K562 (cell line): ENCODE measurements at regions not wholly inside any gene's neighbourhood (a gene's known extent, or its start where the extent isn't known, plus 50 kb on each side); places are given as distances from the start of the nearest gene placed in this dataset.

ENCODE experiments used
- CHD4 ChIP-seq: fragments of 200-600 bp; sonication (generic); IDR thresholded peaks from 3 replicates; pipeline ENCODE4 v1.6.1; 2012; ENCODE audit warnings: low read depth, mild to moderate bottlenecking, mixed read lengths, low read length, inconsistent platforms; ENCODE audit not compliant: insufficient read depth, insufficient replicate concordance, poor library complexity, severe bottlenecking
- FOXJ2 ChIP-seq: fragments of 200-800 bp; sonication (Bioruptor generic); IDR thresholded peaks from 2 replicates; pipeline ENCODE4 v1.6.1; 2016; ENCODE audit warnings: missing genetic modification characterization, missing compliant biosample characterization
- HNRNPUL1 ChIP-seq: fragments of 200-400 bp; formaldehyde crosslinking; IDR thresholded peaks from 2 replicates; pipeline ENCODE4 v1.6.1; 2017; ENCODE audit warnings: low read length
- NFIC ChIP-seq: fragments of 450-650 bp; IDR thresholded peaks from 2 replicates; pipeline ENCODE4 v1.6.1; 2017; ENCODE audit warnings: mild to moderate bottlenecking, inconsistent platforms
- SLC30A9 ChIP-seq: fragments of 250-450 bp; sonication (Bioruptor Pico); IDR thresholded peaks from 2 replicates; pipeline ENCODE4 v1.8.0; 2022; ENCODE audit warnings: mild to moderate bottlenecking, moderate library complexity
- TBL1XR1 ChIP-seq, 2 experiments: IDR thresholded peaks; 2 replicates each; pipeline ENCODE4 v1.6.1; 2012; ENCODE audit warnings: improper control_type of control experiment in 2 of 2, low read length in 2 of 2, mild to moderate bottlenecking in 1 of 2
- TEAD1 ChIP-seq, 2 experiments: fragments of 450-650 bp in 1 of 2; sonication (generic) in 1 of 2; formaldehyde crosslinking; IDR thresholded peaks; 2 replicates each; pipeline versions ENCODE4 v1.4.0 to v1.8.0; 2020 to 2022; ENCODE audit warnings: mild to moderate bottlenecking in 2 of 2, missing genetic modification reagents in 1 of 2
- TFAM ChIP-seq: fragments of 250-450 bp; sonication (Bioruptor Pico); conservative IDR thresholded peaks from 2 replicates; pipeline ENCODE4 v1.5.0; 2021; ENCODE audit warnings: mild to moderate bottlenecking, moderate library complexity
- ZFP36 ChIP-seq: fragments of 150-350 bp; IDR thresholded peaks from 2 replicates; pipeline ENCODE4 v1.6.1; 2018; ENCODE audit warnings: low read length, low read depth; ENCODE audit not compliant: partially characterized antibody
- TF ChIP-seq, protein P1 (sequence below): IDR thresholded peaks from 2 replicates; pipeline ENCODE4 v1.6.1; 2011; ENCODE audit warnings: borderline replicate concordance, low read depth, mild to moderate bottlenecking, moderate library complexity, low read length; ENCODE audit not compliant: insufficient read depth, poor library complexity, severe bottlenecking
- TF ChIP-seq, protein P2 (sequence below): fragments of 450-650 bp; IDR thresholded peaks from 2 replicates; pipeline ENCODE4 v1.7.0; 2016; ENCODE audit warnings: borderline replicate concordance
- TF ChIP-seq, protein P3 (sequence below): sonication (generic); formaldehyde crosslinking; IDR thresholded peaks from 2 replicates; pipeline ENCODE4 v1.8.1; 2023; ENCODE audit warnings: mild to moderate bottlenecking, missing genetic modification reagents

DNA sequence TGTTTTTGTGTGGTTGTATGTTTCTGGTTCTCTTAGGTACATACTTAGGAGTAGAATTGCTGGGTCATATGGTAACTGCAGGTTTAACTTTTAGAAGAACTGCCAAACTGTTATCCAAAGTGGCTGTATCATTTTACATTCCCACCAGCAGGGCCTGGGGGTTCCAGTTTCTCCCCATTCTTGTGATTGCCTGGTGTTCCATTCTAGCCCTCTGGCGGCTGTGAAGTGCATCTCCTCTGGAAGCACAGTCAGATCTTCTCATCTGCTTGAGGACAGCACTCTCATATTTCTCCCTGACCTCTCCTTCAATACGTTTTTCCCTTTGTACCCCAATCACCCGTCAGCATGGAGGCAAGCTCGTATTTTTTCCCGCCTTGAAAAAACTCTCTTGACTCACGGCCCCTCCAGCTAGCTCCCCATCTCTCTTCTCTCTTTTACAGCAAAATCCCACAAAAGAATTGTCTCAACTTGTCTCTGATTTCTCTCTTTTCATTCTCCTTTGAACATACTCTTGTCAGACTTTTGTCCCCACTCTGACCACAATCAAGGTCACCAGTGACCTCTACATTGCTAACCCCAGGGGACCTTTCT is 56.8 kb upstream of the THY1 start (continued):
- TF ChIP-seq, protein P1, sequence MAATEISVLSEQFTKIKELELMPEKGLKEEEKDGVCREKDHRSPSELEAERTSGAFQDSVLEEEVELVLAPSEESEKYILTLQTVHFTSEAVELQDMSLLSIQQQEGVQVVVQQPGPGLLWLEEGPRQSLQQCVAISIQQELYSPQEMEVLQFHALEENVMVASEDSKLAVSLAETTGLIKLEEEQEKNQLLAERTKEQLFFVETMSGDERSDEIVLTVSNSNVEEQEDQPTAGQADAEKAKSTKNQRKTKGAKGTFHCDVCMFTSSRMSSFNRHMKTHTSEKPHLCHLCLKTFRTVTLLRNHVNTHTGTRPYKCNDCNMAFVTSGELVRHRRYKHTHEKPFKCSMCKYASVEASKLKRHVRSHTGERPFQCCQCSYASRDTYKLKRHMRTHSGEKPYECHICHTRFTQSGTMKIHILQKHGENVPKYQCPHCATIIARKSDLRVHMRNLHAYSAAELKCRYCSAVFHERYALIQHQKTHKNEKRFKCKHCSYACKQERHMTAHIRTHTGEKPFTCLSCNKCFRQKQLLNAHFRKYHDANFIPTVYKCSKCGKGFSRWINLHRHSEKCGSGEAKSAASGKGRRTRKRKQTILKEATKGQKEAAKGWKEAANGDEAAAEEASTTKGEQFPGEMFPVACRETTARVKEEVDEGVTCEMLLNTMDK = peak; percentile 65
- TF ChIP-seq, protein P2, sequence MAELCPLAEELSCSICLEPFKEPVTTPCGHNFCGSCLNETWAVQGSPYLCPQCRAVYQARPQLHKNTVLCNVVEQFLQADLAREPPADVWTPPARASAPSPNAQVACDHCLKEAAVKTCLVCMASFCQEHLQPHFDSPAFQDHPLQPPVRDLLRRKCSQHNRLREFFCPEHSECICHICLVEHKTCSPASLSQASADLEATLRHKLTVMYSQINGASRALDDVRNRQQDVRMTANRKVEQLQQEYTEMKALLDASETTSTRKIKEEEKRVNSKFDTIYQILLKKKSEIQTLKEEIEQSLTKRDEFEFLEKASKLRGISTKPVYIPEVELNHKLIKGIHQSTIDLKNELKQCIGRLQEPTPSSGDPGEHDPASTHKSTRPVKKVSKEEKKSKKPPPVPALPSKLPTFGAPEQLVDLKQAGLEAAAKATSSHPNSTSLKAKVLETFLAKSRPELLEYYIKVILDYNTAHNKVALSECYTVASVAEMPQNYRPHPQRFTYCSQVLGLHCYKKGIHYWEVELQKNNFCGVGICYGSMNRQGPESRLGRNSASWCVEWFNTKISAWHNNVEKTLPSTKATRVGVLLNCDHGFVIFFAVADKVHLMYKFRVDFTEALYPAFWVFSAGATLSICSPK = no peak
- TF ChIP-seq HNRNPUL1 (no peak), TBL1XR1 (IDR thresholded peaks at IDR 0.05; ENCODE audit: low read length in 2 of 2) (no peak), SLC30A9 (CRISPR knock-in tag) (no peak), FOXJ2 (0 out of 2 replicates have a peak, but pooled peaks have one; percentile 38), ZFP36 (no peak), NFIC (no peak), TEAD1 (CRISPR knock-in tag; IDR thresholded peaks at IDR 0.05) (peak; percentile 62 to 97; a peak in 3 of 4 replicates), CHD4 (no peak), TFAM (CRISPR knock-in tag) (no peak)
- TF ChIP-seq, protein P3, sequence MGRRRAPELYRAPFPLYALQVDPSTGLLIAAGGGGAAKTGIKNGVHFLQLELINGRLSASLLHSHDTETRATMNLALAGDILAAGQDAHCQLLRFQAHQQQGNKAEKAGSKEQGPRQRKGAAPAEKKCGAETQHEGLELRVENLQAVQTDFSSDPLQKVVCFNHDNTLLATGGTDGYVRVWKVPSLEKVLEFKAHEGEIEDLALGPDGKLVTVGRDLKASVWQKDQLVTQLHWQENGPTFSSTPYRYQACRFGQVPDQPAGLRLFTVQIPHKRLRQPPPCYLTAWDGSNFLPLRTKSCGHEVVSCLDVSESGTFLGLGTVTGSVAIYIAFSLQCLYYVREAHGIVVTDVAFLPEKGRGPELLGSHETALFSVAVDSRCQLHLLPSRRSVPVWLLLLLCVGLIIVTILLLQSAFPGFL = 0 out of 2 replicates have a peak, but pooled peaks have one; percentile 56
- TF ChIP-seq, all 486 proteins: peak for 18
